ENCODE measurements at regions not wholly inside any gene's neighbourhood (a gene's known extent, or its start where the extent isn't known, plus 50 kb on each side); places are given as distances from the start of the nearest gene placed in this dataset.
A peak's percentile ranks its signal among the peaks of the same experiment; 100 is the strongest.

DNA sequence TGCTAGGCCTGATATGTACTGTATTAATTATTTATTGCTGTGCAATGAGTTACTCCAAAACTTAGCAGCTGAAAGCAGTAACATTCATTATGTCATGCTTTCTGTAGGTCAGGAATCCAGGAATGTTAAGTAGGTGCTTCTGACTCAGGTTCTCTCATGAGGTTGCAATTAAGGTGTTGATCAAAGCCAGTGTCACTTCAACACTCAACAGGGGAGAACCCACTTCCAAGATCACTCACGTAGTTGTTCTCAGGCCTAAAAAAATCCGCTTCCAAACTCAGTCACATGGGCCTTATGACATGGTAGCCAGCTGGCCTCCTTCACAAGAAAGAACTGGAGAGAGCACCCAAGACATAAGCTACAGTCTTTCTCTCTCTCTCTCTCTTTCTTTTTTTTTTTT lies 211.1 kb upstream of the NBEA start:
- Histone ChIP-seq H3K4me3 (no peak overlapping the region), H3K27ac (peak overlapping the region in 1 of 12 donors; percentile 32), H3K4me1 (peaks cover 0 to 16% (median 0%) of the 10 kb centered on the region in 12 donors), H3K9me3 (no peaks in the 10 kb centered on the region), H3K36me3 (no peaks in the 10 kb centered on the region), H3K27me3 (no peaks in the 10 kb centered on the region)
- WGBS, 4 donors = 45 to 59% (median 50%) methylated on average over 2 of the region's 2 CpGs
- DNase-seq (peak in 2 of 5 donors; percentile 30 to 32), ATAC-seq (peak; percentile 80 to 93 (median 88))
- no peak for TF ChIP-seq POLR2A (IDR thresholded peaks at IDR 0.05)
- TF ChIP-seq, protein P1, sequence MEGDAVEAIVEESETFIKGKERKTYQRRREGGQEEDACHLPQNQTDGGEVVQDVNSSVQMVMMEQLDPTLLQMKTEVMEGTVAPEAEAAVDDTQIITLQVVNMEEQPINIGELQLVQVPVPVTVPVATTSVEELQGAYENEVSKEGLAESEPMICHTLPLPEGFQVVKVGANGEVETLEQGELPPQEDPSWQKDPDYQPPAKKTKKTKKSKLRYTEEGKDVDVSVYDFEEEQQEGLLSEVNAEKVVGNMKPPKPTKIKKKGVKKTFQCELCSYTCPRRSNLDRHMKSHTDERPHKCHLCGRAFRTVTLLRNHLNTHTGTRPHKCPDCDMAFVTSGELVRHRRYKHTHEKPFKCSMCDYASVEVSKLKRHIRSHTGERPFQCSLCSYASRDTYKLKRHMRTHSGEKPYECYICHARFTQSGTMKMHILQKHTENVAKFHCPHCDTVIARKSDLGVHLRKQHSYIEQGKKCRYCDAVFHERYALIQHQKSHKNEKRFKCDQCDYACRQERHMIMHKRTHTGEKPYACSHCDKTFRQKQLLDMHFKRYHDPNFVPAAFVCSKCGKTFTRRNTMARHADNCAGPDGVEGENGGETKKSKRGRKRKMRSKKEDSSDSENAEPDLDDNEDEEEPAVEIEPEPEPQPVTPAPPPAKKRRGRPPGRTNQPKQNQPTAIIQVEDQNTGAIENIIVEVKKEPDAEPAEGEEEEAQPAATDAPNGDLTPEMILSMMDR (IDR thresholded peaks at IDR 0.05) = no peak
- intact Hi-C loops (cut with DNase I) = no loop called here

DNA sequence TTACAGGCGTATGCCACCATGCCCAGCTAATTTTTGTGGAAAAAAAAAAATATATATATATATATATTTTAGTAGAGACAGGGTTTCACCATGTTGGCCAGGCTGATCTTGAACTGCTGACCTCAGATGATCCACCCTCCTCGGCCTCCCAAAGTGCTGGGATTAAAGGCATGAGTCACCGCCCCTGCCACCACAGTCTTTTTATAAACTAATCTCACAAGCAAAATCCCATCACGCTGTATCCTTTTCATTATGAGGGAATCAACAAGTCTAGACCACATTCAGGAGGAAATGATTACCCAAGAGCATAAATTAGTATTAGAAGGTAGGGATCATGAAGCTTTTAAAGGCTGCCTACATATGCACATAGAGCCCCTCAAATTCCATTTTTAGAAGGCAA lies 210.6 kb upstream of the NBEA start:
- H3K27ac ChIP-seq = no peak overlapping the region
- intact Hi-C loops (cut with DNase I) = no loop called here

DNA sequence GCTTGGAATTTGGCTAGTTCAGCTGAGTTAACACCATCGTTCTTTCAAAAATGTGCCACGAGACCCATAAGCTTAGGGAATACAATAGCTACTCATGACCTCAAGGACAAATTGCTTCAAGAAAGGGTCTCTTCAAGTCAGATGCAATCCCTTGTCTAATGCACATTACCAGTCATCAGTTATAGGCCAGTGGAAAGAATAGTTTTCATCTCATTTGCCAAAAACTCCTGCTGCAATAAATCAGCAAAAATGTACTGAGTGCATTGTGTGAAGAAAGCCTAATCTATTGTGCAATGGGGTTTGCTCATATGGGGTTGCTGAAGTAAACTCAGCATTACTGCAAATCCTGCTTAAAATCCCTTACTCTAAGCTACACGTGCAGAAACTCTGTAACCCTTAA lies 208.3 kb upstream of the NBEA start:
- Histone ChIP-seq H3K9me3 (no peaks in the 10 kb centered on the region), H3K27me3 (no peaks in the 10 kb centered on the region), H3K36me3 (no peaks in the 10 kb centered on the region), H3K27ac (no peak overlapping the region), H3K4me1 (peaks cover 0 to 23% (median 0%) of the 10 kb centered on the region in 12 donors), H3K4me3 (no peak overlapping the region)
- ATAC-seq = peak in 2 of 4 donors; percentile 40 to 57
- no peak for TF ChIP-seq POLR2A (IDR thresholded peaks at IDR 0.05)
- TF ChIP-seq, protein P1 (IDR thresholded peaks at IDR 0.05) = no peak
- DNase-seq = no peak
- intact Hi-C loops (cut with DNase I) = no loop called here
- 71 to 86% (median 78%) methylated on average over 3 of the region's 3 CpGs for WGBS, 4 donors

More for the DNA sequence above, 210.6 kb upstream of the NBEA start:
- TF ChIP-seq POLR2A (IDR thresholded peaks at IDR 0.05) = no peak
- TF ChIP-seq, protein P1 (IDR thresholded peaks at IDR 0.05) = no peak
- Histone ChIP-seq H3K36me3 (no peaks in the 10 kb centered on the region), H3K4me1 (peaks cover 0 to 16% (median 0%) of the 10 kb centered on the region in 12 donors), H3K4me3 (no peak overlapping the region), H3K9me3 (no peaks in the 10 kb centered on the region), H3K27me3 (no peaks in the 10 kb centered on the region)
- ATAC-seq (no peak), DNase-seq (no peak)
- 80 to 86% (median 83%) methylated on average over 4 of the region's 4 CpGs for WGBS, 4 donors

DNA sequence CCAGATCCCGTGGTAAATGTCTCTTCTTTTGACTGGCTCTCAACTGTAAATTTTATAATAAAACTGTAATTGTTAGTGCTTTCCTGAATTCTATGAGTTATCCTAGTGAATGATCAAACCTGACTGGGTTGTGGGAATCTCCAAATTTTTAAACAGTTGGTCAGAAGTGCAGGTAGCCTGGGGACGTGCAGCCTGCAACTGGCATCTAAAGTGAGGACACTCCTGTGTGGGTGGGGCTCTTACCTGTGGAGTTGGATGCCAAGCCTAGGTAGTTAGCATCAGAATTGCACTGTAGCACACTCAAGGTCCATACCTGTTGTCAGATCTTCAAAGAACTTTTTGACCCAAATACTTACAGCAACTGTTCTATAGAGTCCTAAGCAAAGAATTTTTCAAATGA lies 207.1 kb upstream of the NBEA start:
- 70 to 95% (median 83%) methylated on average over 2 of the region's 2 CpGs for WGBS, 4 donors
- intact Hi-C loops (cut with DNase I) = no loop called here
- H3K4me1 ChIP-seq = peaks cover 0 to 23% (median 0%) of the 10 kb centered on the region in 12 donors
- H3K27ac ChIP-seq = no peak overlapping the region
- no peaks in the 10 kb centered on the region for H3K9me3 ChIP-seq
- no peaks in the 10 kb centered on the region for H3K36me3 ChIP-seq
- H3K27me3 ChIP-seq = no peaks in the 10 kb centered on the region
- no peak for DNase-seq
- no peak overlapping the region for H3K4me3 ChIP-seq
- TF ChIP-seq, protein P1 (IDR thresholded peaks at IDR 0.05) = no peak
- TF ChIP-seq POLR2A (IDR thresholded peaks at IDR 0.05) = no peak
- ATAC-seq = no peak

Data from heart left ventricle (tissue), 16 donors.